ENCODE measurements at regions not wholly inside any gene's neighbourhood (a gene's known extent, or its start where the extent isn't known, plus 50 kb on each side); places are given as distances from the start of the nearest gene placed in this dataset.
A peak's percentile ranks its signal among the peaks of the same experiment; 100 is the strongest.
"Not testable (repeated sequence)": the region's sequence is repeated elsewhere in the genome, so short reads cannot be mapped to it uniquely, and the experiment has no call there.

DNA sequence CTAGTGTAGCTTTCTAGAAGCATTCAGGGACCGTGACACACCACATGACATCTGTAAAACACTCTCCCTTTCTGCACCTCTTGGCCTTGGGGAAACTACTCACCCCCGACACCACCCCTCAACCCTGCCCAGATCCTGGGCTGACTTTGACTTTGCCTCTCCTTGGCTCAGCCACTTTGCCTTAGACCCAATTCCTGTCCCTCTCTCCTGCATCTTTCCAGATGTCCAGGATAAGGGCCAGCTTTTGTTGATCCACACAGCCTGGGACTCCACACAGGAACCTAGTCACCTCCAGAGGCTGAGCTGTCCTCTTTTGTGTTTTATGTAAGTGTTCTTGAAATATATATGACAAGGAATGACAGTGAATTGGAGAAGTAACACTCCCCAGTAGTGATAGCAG lies 153.7 kb upstream of the PLXNC1 start:
- Mint-ChIP-seq H3K36me3 (no peaks in the 10 kb centered on the region), H3K4me1 (no peaks in the 10 kb centered on the region), H3K27ac (no peak overlapping the region), H3K9me3 (peaks cover 4 to 16% (median 5%) of the 10 kb centered on the region in 3 donors), H3K27me3 (no peaks in the 10 kb centered on the region), H3K4me3 (no peak overlapping the region)
- WGBS (ENCODE audit: insufficient coverage), result 88% methylated on average over 1 of the region's 2 CpGs
- Histone ChIP-seq H3K27ac (ENCODE audit: low read length) (no peak overlapping the region), H3K36me3 (ENCODE audit: control insufficient read depth in 2 of 2, extremely low read depth in 1 of 2, insufficient read depth in 1 of 2, low read length in 1 of 2) (no peaks in the 10 kb centered on the region), H3K4me1 (ENCODE audit: control insufficient read depth in 1 of 2, extremely low read depth in 1 of 2, insufficient read depth in 2 of 2, low read length in 2 of 2) (no peaks in the 10 kb centered on the region), H3K27me3 (replicated peaks in 1 of 2; ENCODE audit: control insufficient read depth in 2 of 2, extremely low read depth in 1 of 2, insufficient read depth in 2 of 2, low read length in 1 of 2) (no peaks in the 10 kb centered on the region), H3K9me3 (no peaks in the 10 kb centered on the region), H3K4me3 (ENCODE audit: control insufficient read depth in 1 of 2, extremely low read depth in 1 of 2, low read length in 1 of 2) (no peak overlapping the region)
- DNase-seq (no peak), ATAC-seq (replicated peaks in 1 of 4) (no peak)
- ChIA-PET CTCF (no interaction called here), POLR2A (no interaction called here)

GRCh38 chr12:93996321-93996720 lies 152.1 kb upstream of the PLXNC1 start:
- H3K4me3 ChIP-seq (ENCODE audit: control insufficient read depth in 1 of 2, extremely low read depth in 1 of 2, low read length in 1 of 2), result no peak overlapping the region
- Mint-ChIP-seq H3K27ac (no peak overlapping the region), H3K4me1 (no peaks in the 10 kb centered on the region), H3K9me3 (peaks cover 4 to 16% (median 5%) of the 10 kb centered on the region in 3 donors), H3K27me3 (no peaks in the 10 kb centered on the region), H3K36me3 (no peaks in the 10 kb centered on the region), H3K4me3 (no peak overlapping the region)
- H3K4me1 ChIP-seq (ENCODE audit: control insufficient read depth in 1 of 2, extremely low read depth in 1 of 2, insufficient read depth in 2 of 2, low read length in 2 of 2), result no peaks in the 10 kb centered on the region
- ChIA-PET POLR2A (no interaction called here), CTCF (no interaction called here)
- H3K27me3 ChIP-seq (replicated peaks in 1 of 2; ENCODE audit: control insufficient read depth in 2 of 2, extremely low read depth in 1 of 2, insufficient read depth in 2 of 2, low read length in 1 of 2), result no peaks in the 10 kb centered on the region
- no peak for DNase-seq
- no peaks in the 10 kb centered on the region for H3K36me3 ChIP-seq (ENCODE audit: control insufficient read depth in 2 of 2, extremely low read depth in 1 of 2, insufficient read depth in 1 of 2, low read length in 1 of 2)
- ATAC-seq (replicated peaks in 1 of 4), result no peak
- no CpG with 5 or more reads among the region's 1 CpG for WGBS (ENCODE audit: insufficient coverage)
- no peak overlapping the region for H3K27ac ChIP-seq (ENCODE audit: low read length)
- no peaks in the 10 kb centered on the region for H3K9me3 ChIP-seq

- Histone ChIP-seq H3K4me1 (ENCODE audit: control insufficient read depth in 1 of 2, extremely low read depth in 1 of 2, insufficient read depth in 2 of 2, low read length in 2 of 2) (no peaks in the 10 kb centered on the region), H3K9me3 (no peaks in the 10 kb centered on the region), H3K4me3 (ENCODE audit: control insufficient read depth in 1 of 2, extremely low read depth in 1 of 2, low read length in 1 of 2) (no peak overlapping the region), H3K27ac (ENCODE audit: low read length) (no peak overlapping the region), H3K27me3 (replicated peaks in 1 of 2; ENCODE audit: control insufficient read depth in 2 of 2, extremely low read depth in 1 of 2, insufficient read depth in 2 of 2, low read length in 1 of 2) (no peaks in the 10 kb centered on the region), H3K36me3 (ENCODE audit: control insufficient read depth in 2 of 2, extremely low read depth in 1 of 2, insufficient read depth in 1 of 2, low read length in 1 of 2) (no peaks in the 10 kb centered on the region)
- POLR2A ChIA-PET, result no interaction called here
- DNase-seq (no peak), ATAC-seq (replicated peaks in 1 of 4) (no peak)
- no peaks in the 10 kb centered on the region for H3K36me3 Mint-ChIP-seq
- H3K27ac Mint-ChIP-seq, result no peak overlapping the region
- WGBS (ENCODE audit: insufficient coverage), result no CpG with 5 or more reads among the region's 1 CpG
- CTCF ChIA-PET, result interaction anchor here in 1 of 2 donors (0.6 kb wide), 1 partner anchor 498 kb away, joined by 4 read pairs; no protein-coding TSS in a partner anchor
- H3K4me3 Mint-ChIP-seq, result no peak overlapping the region
- peaks cover 10 to 33% (median 11%) of the 10 kb centered on the region in 3 donors for H3K9me3 Mint-ChIP-seq
- peaks cover 5 to 9% (median 5%) of the 10 kb centered on the region in 3 donors for H3K4me1 Mint-ChIP-seq
- peaks cover 0 to 2% of the 10 kb centered on the region in 2 donors for H3K27me3 Mint-ChIP-seq
These were observed 146.7 kb upstream of the PLXNC1 start for GRCh38 chr12:94001691-94002090.

DNA sequence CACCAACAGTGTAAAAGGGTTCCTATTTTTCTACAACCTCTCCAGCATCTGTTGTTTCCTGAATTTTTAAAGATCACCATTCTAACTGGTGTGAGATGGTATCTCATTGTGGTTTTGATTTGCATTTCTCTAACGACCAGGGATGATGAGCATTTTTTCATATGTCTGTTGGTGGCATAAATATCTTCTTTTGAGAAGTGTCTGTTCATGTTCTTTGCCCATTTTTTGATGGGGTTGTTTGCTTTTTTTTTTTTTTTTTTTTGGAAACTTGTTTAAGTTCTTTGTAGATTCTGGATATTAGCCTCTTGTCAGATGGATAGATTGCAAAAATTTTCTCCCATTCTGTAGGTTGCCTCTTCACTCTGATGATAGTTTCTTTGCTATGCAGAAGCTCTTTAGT lies 145.5 kb upstream of the PLXNC1 start:
- CTCF ChIA-PET, result interaction anchor here in 1 of 2 donors (0.7 kb wide), 1 partner anchor 1120 kb away, joined by 5 read pairs; no protein-coding TSS in a partner anchor
- H3K36me3 ChIP-seq (ENCODE audit: control insufficient read depth in 2 of 2, extremely low read depth in 1 of 2, insufficient read depth in 1 of 2, low read length in 1 of 2); H3K36me3 Mint-ChIP-seq; H3K27ac ChIP-seq (ENCODE audit: low read length); H3K27me3 ChIP-seq (replicated peaks in 1 of 2; ENCODE audit: control insufficient read depth in 2 of 2, extremely low read depth in 1 of 2, insufficient read depth in 2 of 2, low read length in 1 of 2); H3K4me3 Mint-ChIP-seq; H3K27me3 Mint-ChIP-seq; H3K4me3 ChIP-seq (ENCODE audit: control insufficient read depth in 1 of 2, extremely low read depth in 1 of 2, low read length in 1 of 2); H3K4me1 ChIP-seq (ENCODE audit: control insufficient read depth in 1 of 2, extremely low read depth in 1 of 2, insufficient read depth in 2 of 2, low read length in 2 of 2); DNase-seq; ATAC-seq (replicated peaks in 1 of 4); H3K9me3 ChIP-seq; H3K27ac Mint-ChIP-seq; POLR2A ChIA-PET: not testable (repeated sequence)
- peaks cover 10 to 32% (median 11%) of the 10 kb centered on the region in 3 donors for H3K9me3 Mint-ChIP-seq
- peaks cover 12 to 22% (median 16%) of the 10 kb centered on the region in 3 donors for H3K4me1 Mint-ChIP-seq
- WGBS (ENCODE audit: insufficient coverage), result no CpG with 5 or more reads among the region's 1 CpG

- Mint-ChIP-seq H3K4me3 (peak overlapping the region in 1 of 3 donors; percentile 55), H3K27ac (peak overlapping the region; percentile 67 to 78), H3K9me3 (peaks cover 5 to 12% (median 6%) of the 10 kb centered on the region in 3 donors), H3K4me1 (peaks cover 20 to 38% (median 30%) of the 10 kb centered on the region in 3 donors)
- H3K27ac ChIP-seq (ENCODE audit: low read length); H3K4me1 ChIP-seq (ENCODE audit: control insufficient read depth in 1 of 2, extremely low read depth in 1 of 2, insufficient read depth in 2 of 2, low read length in 2 of 2); H3K27me3 ChIP-seq (replicated peaks in 1 of 2; ENCODE audit: control insufficient read depth in 2 of 2, extremely low read depth in 1 of 2, insufficient read depth in 2 of 2, low read length in 1 of 2); H3K27me3 Mint-ChIP-seq; H3K36me3 ChIP-seq (ENCODE audit: control insufficient read depth in 2 of 2, extremely low read depth in 1 of 2, insufficient read depth in 1 of 2, low read length in 1 of 2); H3K4me3 ChIP-seq (ENCODE audit: control insufficient read depth in 1 of 2, extremely low read depth in 1 of 2, low read length in 1 of 2); H3K36me3 Mint-ChIP-seq; H3K9me3 ChIP-seq: not testable (repeated sequence)
- CTCF ChIA-PET, result interaction anchor here (0.6 to 1.8 kb wide), 6 partner anchors 15 to 528 kb away, joined by 3 to 7 read pairs (median 4); no protein-coding TSS in a partner anchor
- 39% methylated on average over 6 of the region's 6 CpGs for WGBS (ENCODE audit: insufficient coverage)
- POLR2A ChIA-PET, result interaction anchor here in 1 of 2 donors (0.7 kb wide), 1 partner anchor 85 kb away, joined by 3 read pairs; no protein-coding TSS in a partner anchor
- ATAC-seq (replicated peaks in 1 of 4), result peak; percentile 90 to 97 (median 95)
- peak; percentile 38 to 88 (median 78) for DNase-seq
These were observed 140.5 kb upstream of the PLXNC1 start for GRCh38 chr12:94007833-94008232.

DNA sequence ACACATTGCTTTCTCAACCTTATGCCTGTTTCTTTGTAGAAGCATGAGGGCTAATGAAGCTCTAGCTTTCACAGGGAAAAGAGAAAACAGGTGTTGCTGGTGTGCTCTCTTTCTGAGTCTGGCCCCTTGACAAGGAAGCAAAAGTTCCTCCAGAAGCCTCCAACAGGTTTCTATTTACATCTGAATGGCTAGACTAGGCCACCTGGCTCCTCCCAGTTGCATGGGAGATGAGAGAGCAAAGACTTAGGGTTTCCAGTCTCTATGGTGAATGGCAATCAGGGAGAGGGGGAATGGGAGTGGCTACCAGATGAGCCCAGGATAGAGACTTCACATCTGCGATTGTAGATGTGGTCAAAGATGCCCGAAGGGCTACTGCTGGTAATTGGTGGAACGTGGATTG lies 138.1 kb upstream of the PLXNC1 start:
- CTCF ChIA-PET, result no interaction called here
- Histone ChIP-seq H3K4me1 (ENCODE audit: control insufficient read depth in 1 of 2, extremely low read depth in 1 of 2, insufficient read depth in 2 of 2, low read length in 2 of 2) (peaks cover 3 to 10% of the 10 kb centered on the region in 2 experiments), H3K4me3 (ENCODE audit: control insufficient read depth in 1 of 2, extremely low read depth in 1 of 2, low read length in 1 of 2) (no peak overlapping the region), H3K36me3 (ENCODE audit: control insufficient read depth in 2 of 2, extremely low read depth in 1 of 2, insufficient read depth in 1 of 2, low read length in 1 of 2) (no peaks in the 10 kb centered on the region), H3K27ac (ENCODE audit: low read length) (no peak overlapping the region), H3K9me3 (no peaks in the 10 kb centered on the region), H3K27me3 (replicated peaks in 1 of 2; ENCODE audit: control insufficient read depth in 2 of 2, extremely low read depth in 1 of 2, insufficient read depth in 2 of 2, low read length in 1 of 2) (peaks cover 0 to 3% of the 10 kb centered on the region in 2 experiments)
- H3K9me3 Mint-ChIP-seq, result peaks cover 0 to 7% (median 3%) of the 10 kb centered on the region in 3 donors
- H3K4me3 Mint-ChIP-seq, result no peak overlapping the region
- DNase-seq, result no peak
- H3K27ac Mint-ChIP-seq, result no peak overlapping the region
- POLR2A ChIA-PET, result no interaction called here
- H3K4me1 Mint-ChIP-seq, result peaks cover 22 to 46% (median 39%) of the 10 kb centered on the region in 3 donors
- no CpG with 5 or more reads among the region's 3 CpGs for whole genome bisulfite sequencing (ENCODE audit: insufficient coverage)
- H3K27me3 Mint-ChIP-seq, result peaks cover 0 to 2% of the 10 kb centered on the region in 2 donors
- H3K36me3 Mint-ChIP-seq, result no peaks in the 10 kb centered on the region
- no peak for ATAC-seq (replicated peaks in 1 of 4)

- Mint-ChIP-seq H3K4me3 (no peak overlapping the region), H3K9me3 (peaks cover 11 to 18% (median 12%) of the 10 kb centered on the region in 3 donors), H3K27me3 (no peaks in the 10 kb centered on the region), H3K27ac (no peak overlapping the region), H3K4me1 (peaks cover 20 to 37% (median 34%) of the 10 kb centered on the region in 3 donors), H3K36me3 (peaks cover 10% of the 10 kb centered on the region)
- Histone ChIP-seq H3K27me3 (replicated peaks in 1 of 2; ENCODE audit: control insufficient read depth in 2 of 2, extremely low read depth in 1 of 2, insufficient read depth in 2 of 2, low read length in 1 of 2) (peaks cover 0 to 3% of the 10 kb centered on the region in 2 experiments), H3K36me3 (ENCODE audit: control insufficient read depth in 2 of 2, extremely low read depth in 1 of 2, insufficient read depth in 1 of 2, low read length in 1 of 2) (no peaks in the 10 kb centered on the region), H3K27ac (ENCODE audit: low read length) (no peak overlapping the region), H3K4me3 (ENCODE audit: control insufficient read depth in 1 of 2, extremely low read depth in 1 of 2, low read length in 1 of 2) (no peak overlapping the region), H3K9me3 (no peaks in the 10 kb centered on the region), H3K4me1 (ENCODE audit: control insufficient read depth in 1 of 2, extremely low read depth in 1 of 2, insufficient read depth in 2 of 2, low read length in 2 of 2) (peaks cover 3 to 10% of the 10 kb centered on the region in 2 experiments)
- CTCF ChIA-PET, result no interaction called here
- WGBS (ENCODE audit: insufficient coverage), result no CpG with 5 or more reads among the region's 2 CpGs
- no peak for DNase-seq
- POLR2A ChIA-PET, result no interaction called here
- ATAC-seq (replicated peaks in 1 of 4), result no peak
These were observed 136.3 kb upstream of the PLXNC1 start for GRCh38 chr12:94012071-94012470.
